ENCODE measurements at regions not wholly inside any gene's neighbourhood (a gene's known extent, or its start where the extent isn't known, plus 50 kb on each side); places are given as distances from the start of the nearest gene placed in this dataset.

DNA sequence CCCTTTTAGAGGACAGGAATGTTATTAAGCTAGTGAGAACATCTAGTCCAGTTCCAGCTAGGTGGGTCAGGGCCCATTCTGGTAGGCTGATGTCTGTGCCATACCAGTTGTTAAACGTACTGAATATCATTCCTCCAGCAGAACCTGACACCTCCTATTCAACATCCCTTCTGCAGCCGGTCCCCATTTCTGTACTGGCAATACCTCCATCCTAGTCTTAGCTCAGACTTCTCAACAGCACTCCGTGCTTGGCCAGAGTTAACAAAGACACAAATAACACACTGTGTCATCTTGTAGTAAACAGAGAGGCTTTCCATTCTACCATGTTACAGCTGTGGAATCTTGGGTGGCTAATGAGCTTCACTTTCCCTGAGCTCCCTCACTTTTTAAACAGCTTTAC lies 94.3 kb upstream of the PDE3A start:
- TF ChIP-seq, protein P1, sequence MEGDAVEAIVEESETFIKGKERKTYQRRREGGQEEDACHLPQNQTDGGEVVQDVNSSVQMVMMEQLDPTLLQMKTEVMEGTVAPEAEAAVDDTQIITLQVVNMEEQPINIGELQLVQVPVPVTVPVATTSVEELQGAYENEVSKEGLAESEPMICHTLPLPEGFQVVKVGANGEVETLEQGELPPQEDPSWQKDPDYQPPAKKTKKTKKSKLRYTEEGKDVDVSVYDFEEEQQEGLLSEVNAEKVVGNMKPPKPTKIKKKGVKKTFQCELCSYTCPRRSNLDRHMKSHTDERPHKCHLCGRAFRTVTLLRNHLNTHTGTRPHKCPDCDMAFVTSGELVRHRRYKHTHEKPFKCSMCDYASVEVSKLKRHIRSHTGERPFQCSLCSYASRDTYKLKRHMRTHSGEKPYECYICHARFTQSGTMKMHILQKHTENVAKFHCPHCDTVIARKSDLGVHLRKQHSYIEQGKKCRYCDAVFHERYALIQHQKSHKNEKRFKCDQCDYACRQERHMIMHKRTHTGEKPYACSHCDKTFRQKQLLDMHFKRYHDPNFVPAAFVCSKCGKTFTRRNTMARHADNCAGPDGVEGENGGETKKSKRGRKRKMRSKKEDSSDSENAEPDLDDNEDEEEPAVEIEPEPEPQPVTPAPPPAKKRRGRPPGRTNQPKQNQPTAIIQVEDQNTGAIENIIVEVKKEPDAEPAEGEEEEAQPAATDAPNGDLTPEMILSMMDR (IDR thresholded peaks at IDR 0.05), result no peak
- TF ChIP-seq POLR2A (IDR thresholded peaks at IDR 0.05), result no peak
